ENCODE measurements at regions not wholly inside any gene's neighbourhood (a gene's known extent, or its start where the extent isn't known, plus 50 kb on each side); places are given as distances from the start of the nearest gene placed in this dataset.

DNA sequence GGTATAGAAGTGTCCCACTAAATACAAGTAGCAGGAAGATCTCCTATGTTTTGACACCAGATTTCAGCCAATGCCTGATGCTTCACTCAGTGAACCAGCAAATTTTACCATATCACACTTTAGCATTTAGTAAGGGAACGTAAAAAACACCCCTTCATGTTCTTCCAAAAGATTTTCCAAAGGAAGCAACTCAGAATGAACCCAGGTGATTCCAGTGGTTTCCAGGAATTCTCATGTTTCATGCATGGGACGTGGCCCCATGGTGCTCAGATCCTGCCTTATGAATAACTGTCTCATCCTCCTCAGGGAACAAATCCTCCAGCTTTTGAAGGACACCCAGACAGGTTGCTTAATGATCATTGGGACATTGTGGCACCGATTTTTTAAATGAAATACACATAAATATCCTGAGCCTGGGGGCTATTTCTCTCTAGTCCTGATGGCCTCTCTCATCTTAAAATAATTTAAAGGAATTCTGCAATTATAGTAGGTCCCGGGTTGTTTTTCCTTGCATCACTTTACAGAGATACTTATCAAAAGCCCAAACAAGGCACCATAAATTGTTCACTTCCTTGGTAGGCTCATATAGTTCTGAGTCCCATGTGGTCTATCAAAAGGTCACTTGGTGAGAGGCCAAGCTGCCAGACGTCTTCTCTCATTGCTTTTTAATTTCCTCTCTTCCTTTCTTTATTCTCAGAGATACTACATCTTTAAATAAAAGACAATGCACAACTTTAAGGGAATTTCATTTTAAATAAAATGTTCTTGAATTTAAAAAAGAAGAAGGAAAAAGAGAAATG, 261.0 kb downstream of the ZNF516 start:
- no peak for DNase-seq (ENCODE audit: low read depth in 1 of 2, low spot score in 1 of 2)
- H3K27me3 ChIP-seq (ENCODE audit: insufficient read depth, poor library complexity, severe bottlenecking), result peaks cover 7% of the 10 kb centered on the region
- H3K27ac ChIP-seq (replicated peaks), result no peak overlapping the region
- TF ChIP-seq POLR2AphosphoS5 (IDR thresholded peaks at IDR 0.05; ENCODE audit: low read depth), result no peak
- no peak for TF ChIP-seq CTCF (IDR thresholded peaks at IDR 0.05; ENCODE audit: insufficient read depth, low read length)
- TF ChIP-seq GABPA (IDR thresholded peaks at IDR 0.05; ENCODE audit: low read depth), result no peak
- TF ChIP-seq, protein P1, sequence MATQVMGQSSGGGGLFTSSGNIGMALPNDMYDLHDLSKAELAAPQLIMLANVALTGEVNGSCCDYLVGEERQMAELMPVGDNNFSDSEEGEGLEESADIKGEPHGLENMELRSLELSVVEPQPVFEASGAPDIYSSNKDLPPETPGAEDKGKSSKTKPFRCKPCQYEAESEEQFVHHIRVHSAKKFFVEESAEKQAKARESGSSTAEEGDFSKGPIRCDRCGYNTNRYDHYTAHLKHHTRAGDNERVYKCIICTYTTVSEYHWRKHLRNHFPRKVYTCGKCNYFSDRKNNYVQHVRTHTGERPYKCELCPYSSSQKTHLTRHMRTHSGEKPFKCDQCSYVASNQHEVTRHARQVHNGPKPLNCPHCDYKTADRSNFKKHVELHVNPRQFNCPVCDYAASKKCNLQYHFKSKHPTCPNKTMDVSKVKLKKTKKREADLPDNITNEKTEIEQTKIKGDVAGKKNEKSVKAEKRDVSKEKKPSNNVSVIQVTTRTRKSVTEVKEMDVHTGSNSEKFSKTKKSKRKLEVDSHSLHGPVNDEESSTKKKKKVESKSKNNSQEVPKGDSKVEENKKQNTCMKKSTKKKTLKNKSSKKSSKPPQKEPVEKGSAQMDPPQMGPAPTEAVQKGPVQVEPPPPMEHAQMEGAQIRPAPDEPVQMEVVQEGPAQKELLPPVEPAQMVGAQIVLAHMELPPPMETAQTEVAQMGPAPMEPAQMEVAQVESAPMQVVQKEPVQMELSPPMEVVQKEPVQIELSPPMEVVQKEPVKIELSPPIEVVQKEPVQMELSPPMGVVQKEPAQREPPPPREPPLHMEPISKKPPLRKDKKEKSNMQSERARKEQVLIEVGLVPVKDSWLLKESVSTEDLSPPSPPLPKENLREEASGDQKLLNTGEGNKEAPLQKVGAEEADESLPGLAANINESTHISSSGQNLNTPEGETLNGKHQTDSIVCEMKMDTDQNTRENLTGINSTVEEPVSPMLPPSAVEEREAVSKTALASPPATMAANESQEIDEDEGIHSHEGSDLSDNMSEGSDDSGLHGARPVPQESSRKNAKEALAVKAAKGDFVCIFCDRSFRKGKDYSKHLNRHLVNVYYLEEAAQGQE (IDR thresholded peaks at IDR 0.05; ENCODE audit: insufficient replicate concordance, low read depth), result no peak
- no peak for TF ChIP-seq SPI1 (IDR thresholded peaks at IDR 0.05; ENCODE audit: borderline replicate concordance, low read depth)
- no peak overlapping the region for H3K4me3 ChIP-seq (replicated peaks; ENCODE audit: insufficient read depth, low read length)

GRCh38 chr18:76233406-76233805, 261.6 kb downstream of the ZNF516 start:
- Histone ChIP-seq H3K4me3 (replicated peaks; ENCODE audit: insufficient read depth, low read length) (no peak overlapping the region), H3K27ac (replicated peaks) (no peak overlapping the region), H3K27me3 (ENCODE audit: insufficient read depth, poor library complexity, severe bottlenecking) (peaks cover 7% of the 10 kb centered on the region)
- no peak for DNase-seq (ENCODE audit: low read depth in 1 of 2, low spot score in 1 of 2)
- TF ChIP-seq POLR2AphosphoS5 (IDR thresholded peaks at IDR 0.05; ENCODE audit: low read depth), result no peak
- TF ChIP-seq SPI1 (IDR thresholded peaks at IDR 0.05; ENCODE audit: borderline replicate concordance, low read depth), result no peak
- no peak for TF ChIP-seq GABPA (IDR thresholded peaks at IDR 0.05; ENCODE audit: low read depth)
- TF ChIP-seq, protein P1 (IDR thresholded peaks at IDR 0.05; ENCODE audit: insufficient replicate concordance, low read depth), result no peak
- TF ChIP-seq CTCF (IDR thresholded peaks at IDR 0.05; ENCODE audit: insufficient read depth, low read length), result no peak

DNA sequence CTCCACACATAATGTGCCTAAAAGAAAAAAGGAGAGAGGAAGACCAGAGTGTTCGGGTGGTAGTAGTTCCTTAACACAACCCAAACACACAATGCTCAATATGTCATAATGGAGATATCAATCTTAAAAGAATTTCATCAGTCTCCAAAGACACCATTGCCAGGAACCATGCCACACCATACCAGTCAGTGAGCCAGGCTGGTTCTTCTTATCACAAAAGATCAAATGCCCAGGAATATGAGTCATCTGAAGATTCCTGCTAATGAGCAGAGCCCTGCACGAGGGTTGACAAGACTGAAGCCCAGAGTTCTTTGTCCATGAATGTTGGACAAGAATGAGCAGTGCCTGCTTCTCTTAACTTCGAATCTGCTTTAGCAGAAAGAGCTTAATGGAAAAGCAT, 262.3 kb downstream of the ZNF516 start:
- H3K4me3 ChIP-seq (replicated peaks; ENCODE audit: insufficient read depth, low read length), result no peak overlapping the region
- TF ChIP-seq GABPA (IDR thresholded peaks at IDR 0.05; ENCODE audit: low read depth) (no peak), SPI1 (IDR thresholded peaks at IDR 0.05; ENCODE audit: borderline replicate concordance, low read depth) (no peak), CTCF (IDR thresholded peaks at IDR 0.05; ENCODE audit: insufficient read depth, low read length) (no peak)
- TF ChIP-seq, protein P1 (IDR thresholded peaks at IDR 0.05; ENCODE audit: insufficient replicate concordance, low read depth), result no peak
- H3K27ac ChIP-seq (replicated peaks), result no peak overlapping the region
- H3K27me3 ChIP-seq (ENCODE audit: insufficient read depth, poor library complexity, severe bottlenecking), result peaks cover 7% of the 10 kb centered on the region
- no peak for DNase-seq (ENCODE audit: low read depth in 1 of 2, low spot score in 1 of 2)

Measured in HL-60 (cell line).